Activated CD8-positive, alpha-beta T cell treated with anti-CD3 and anti-CD28 coated beads for 36 hours (primary cell): ENCODE measurements at regions not wholly inside any gene's neighbourhood (a gene's known extent, or its start where the extent isn't known, plus 50 kb on each side); places are given as distances from the start of the nearest gene placed in this dataset.

Experiments used
- ATAC-seq: fragments of 200-7000 bp; cut with Tn5 transposase; one replicate; pipeline ENCODE4 v1.10.0; 2021; ENCODE audit warnings: mild to moderate bottlenecking, moderate library complexity
- CTCF ChIA-PET: fragments of 350-600 bp; sonication (Branson Sonifier 250); formaldehyde crosslinking; loops from one replicate; lab custom pipeline; 2021; ENCODE audit warnings: antibody characterized with exemption; lab: Charles Lee
- POLR2A ChIA-PET: fragments of 350-600 bp; sonication (Branson Sonifier 250); formaldehyde crosslinking; loops from one replicate; lab custom pipeline; 2021; ENCODE audit warnings: antibody characterized with exemption; lab: Charles Lee
- DNase-seq: peaks from one replicate; pipeline ENCODE4 v3.0.0-alpha.2; 2020
- H3K27ac Mint-ChIP-seq: one replicate; pipeline ENCODE4 v1.8.0; 2021; ENCODE audit warnings: mild to moderate bottlenecking, mixed read lengths
- H3K27me3 Mint-ChIP-seq: one replicate; pipeline ENCODE4 v1.8.0; 2021; ENCODE audit warnings: mixed read lengths
- H3K36me3 Mint-ChIP-seq: one replicate; pipeline ENCODE4 v1.8.0; 2021; ENCODE audit warnings: low read depth, mixed read lengths
- H3K4me1 Mint-ChIP-seq: one replicate; pipeline ENCODE4 v1.8.0; 2021; ENCODE audit warnings: low read depth, mixed read lengths
- H3K4me3 Mint-ChIP-seq: one replicate; pipeline ENCODE4 v1.8.0; 2021; ENCODE audit warnings: mild to moderate bottlenecking, moderate library complexity, mixed read lengths
- H3K9me3 Mint-ChIP-seq: one replicate; pipeline ENCODE4 v1.8.0; 2021; ENCODE audit warnings: mixed read lengths
- intact Hi-C: fragments of 100-400 bp; cut with micrococcal nuclease; formaldehyde crosslinking; loops from one replicate; pipeline ENCODE4 v1.10.0; 2022
- TF ChIP-seq, protein P1 (sequence below): fragments of 200-600 bp; IDR thresholded peaks from one replicate; pipeline ENCODE4 v1.8.0; 2022; ENCODE audit warnings: antibody characterized with exemption, mild to moderate bottlenecking

DNA sequence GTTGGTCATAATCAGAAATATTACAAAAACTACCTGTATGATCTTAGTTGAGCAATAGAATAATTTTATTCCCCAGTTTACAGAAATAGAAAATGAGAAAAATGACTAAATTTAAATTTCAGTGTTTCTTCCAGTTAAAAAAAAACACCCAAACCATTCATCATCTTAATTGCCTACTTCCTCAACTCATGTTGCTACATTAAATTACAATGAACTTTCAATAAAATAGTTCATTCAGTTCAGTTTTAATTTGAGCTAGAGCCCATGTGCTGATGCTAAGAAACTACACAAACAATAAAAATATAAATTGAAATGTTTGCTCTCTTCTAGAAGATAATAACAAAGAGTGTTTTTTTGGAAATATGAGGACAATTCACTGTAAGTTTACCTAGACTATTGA, 820.4 kb downstream of the SLITRK6 start:
- TF ChIP-seq, protein P1, sequence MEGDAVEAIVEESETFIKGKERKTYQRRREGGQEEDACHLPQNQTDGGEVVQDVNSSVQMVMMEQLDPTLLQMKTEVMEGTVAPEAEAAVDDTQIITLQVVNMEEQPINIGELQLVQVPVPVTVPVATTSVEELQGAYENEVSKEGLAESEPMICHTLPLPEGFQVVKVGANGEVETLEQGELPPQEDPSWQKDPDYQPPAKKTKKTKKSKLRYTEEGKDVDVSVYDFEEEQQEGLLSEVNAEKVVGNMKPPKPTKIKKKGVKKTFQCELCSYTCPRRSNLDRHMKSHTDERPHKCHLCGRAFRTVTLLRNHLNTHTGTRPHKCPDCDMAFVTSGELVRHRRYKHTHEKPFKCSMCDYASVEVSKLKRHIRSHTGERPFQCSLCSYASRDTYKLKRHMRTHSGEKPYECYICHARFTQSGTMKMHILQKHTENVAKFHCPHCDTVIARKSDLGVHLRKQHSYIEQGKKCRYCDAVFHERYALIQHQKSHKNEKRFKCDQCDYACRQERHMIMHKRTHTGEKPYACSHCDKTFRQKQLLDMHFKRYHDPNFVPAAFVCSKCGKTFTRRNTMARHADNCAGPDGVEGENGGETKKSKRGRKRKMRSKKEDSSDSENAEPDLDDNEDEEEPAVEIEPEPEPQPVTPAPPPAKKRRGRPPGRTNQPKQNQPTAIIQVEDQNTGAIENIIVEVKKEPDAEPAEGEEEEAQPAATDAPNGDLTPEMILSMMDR = no peak
- ATAC-seq = no peak
- no peak overlapping the region for H3K4me3 Mint-ChIP-seq
- intact Hi-C loops = no loop called here
- POLR2A ChIA-PET = no interaction called here
- no peak overlapping the region for H3K27ac Mint-ChIP-seq
- CTCF ChIA-PET = no interaction called here
- H3K36me3 Mint-ChIP-seq = no peaks in the 10 kb centered on the region
- DNase-seq = no peak
- H3K27me3 Mint-ChIP-seq = no peaks in the 10 kb centered on the region
- H3K4me1 Mint-ChIP-seq = no peaks in the 10 kb centered on the region
- H3K9me3 Mint-ChIP-seq = no peaks in the 10 kb centered on the region

DNA sequence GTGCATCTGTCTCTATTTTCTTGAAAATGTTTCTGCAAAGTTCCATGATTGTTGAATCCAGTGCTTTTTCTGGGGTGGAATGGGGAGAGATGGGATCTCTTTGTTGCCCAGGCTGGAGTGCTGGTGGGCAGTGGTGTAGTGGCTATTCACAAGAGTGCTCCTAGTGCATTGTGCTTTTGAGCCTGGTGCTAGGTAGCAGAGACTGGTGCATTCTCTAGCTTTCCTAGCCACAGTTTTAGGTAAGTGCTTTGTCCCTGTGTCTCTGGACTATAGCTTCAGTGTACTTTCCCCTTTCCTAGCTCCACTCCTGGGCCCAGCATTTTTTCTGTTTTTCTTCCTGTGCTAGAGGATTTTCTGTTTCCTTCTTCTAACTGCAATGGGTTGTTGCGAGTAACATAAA, 825.6 kb downstream of the SLITRK6 start:
- ChIA-PET POLR2A (no interaction called here), CTCF (no interaction called here)
- Mint-ChIP-seq H3K36me3 (no peaks in the 10 kb centered on the region), H3K4me1 (no peaks in the 10 kb centered on the region), H3K4me3 (no peak overlapping the region), H3K27me3 (no peaks in the 10 kb centered on the region), H3K9me3 (no peaks in the 10 kb centered on the region), H3K27ac (no peak overlapping the region)
- ATAC-seq = no peak
- intact Hi-C loops = no loop called here
- TF ChIP-seq, protein P1 = no peak
- DNase-seq = no peak

DNA sequence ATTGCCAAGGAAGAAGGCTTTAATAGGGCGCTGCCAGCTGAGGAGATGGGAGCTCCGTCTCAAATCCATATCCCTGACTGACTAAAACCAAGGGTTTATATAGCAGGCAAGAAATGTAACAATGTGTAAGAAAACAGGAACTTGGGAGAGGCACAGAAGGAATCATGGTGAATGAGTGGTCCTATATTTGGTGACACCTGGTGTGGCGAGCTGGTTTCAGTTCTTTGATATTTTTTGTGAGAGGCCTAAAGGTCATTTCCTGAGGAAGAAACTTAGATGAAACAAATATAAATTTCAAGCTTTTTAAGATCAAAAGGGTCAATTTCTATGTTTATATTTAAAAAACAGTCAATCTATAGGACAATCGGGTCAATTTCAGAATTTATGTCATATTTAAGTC, 826.3 kb downstream of the SLITRK6 start:
- Mint-ChIP-seq H3K4me3 (no peak overlapping the region), H3K4me1 (no peaks in the 10 kb centered on the region), H3K36me3 (no peaks in the 10 kb centered on the region), H3K27ac (no peak overlapping the region), H3K27me3 (no peaks in the 10 kb centered on the region), H3K9me3 (no peaks in the 10 kb centered on the region)
- intact Hi-C loops = no loop called here
- TF ChIP-seq, protein P1 = no peak
- no peak for ATAC-seq
- no peak for DNase-seq
- ChIA-PET CTCF (no interaction called here), POLR2A (no interaction called here)

DNA sequence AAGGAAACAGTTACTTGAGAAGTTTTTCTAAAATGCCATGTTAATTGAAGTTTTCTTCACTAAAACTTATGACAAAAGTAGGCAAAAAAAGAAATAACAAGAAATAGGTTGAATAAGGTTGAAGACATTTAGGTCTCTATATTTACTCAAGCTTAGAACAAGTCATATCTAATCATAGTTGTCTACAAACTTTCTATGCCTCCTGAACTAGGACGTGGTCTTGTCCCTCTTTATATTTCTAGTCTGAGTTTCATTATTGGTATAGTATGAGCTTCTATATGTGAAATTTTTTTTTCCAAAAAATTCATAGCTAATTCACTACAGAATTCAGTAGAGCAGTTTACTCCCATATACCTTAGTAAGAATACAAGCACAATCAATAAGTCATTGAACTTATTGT, 836.4 kb downstream of the SLITRK6 start:
- TF ChIP-seq, protein P1 = no peak

DNA sequence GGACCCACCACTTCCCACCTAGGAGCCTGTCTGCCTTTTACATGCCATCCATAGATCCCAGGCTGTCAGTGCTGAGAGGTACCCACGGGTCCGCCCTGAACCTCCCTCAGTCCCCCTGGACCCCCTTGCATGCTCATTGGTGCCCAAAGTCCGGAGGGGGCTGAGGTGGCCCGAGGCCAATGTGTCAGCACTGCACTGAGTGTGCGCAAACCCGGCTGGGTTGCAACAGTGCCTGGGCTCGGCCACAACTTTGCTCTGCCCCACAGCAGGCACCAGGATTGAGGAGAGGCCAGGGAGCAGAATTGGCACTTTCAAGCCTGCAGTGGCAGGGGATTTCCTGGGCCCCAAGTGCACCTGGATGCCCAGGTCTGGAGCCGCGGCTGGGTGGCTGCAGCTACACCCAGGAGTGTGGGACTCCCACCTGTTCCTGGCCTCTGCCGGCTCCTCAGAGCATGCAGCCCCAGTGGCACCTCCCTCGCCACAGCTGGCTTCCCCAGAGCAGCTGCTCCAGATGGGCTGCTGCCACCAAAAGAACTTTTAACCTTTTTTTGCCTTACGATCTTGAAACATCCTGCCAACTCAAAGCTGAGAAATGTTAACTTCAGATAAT, 837.0 kb downstream of the SLITRK6 start:
- ChIA-PET CTCF (interaction anchor here (0.6 kb wide), 1 partner anchor 38 kb away, joined by 3 read pairs; no protein-coding TSS in a partner anchor), POLR2A (no interaction called here)
- no peak overlapping the region for H3K4me3 Mint-ChIP-seq
- no peaks in the 10 kb centered on the region for H3K27me3 Mint-ChIP-seq
- no peak for ATAC-seq
- no peaks in the 10 kb centered on the region for H3K4me1 Mint-ChIP-seq
- H3K27ac Mint-ChIP-seq = no peak overlapping the region
- TF ChIP-seq, protein P1 = no peak
- intact Hi-C loops = no loop called here
- no peaks in the 10 kb centered on the region for H3K36me3 Mint-ChIP-seq
- no peaks in the 10 kb centered on the region for H3K9me3 Mint-ChIP-seq
- no peak for DNase-seq

More for the DNA sequence above, 836.4 kb downstream of the SLITRK6 start:
- Mint-ChIP-seq H3K27ac (no peak overlapping the region), H3K9me3 (no peaks in the 10 kb centered on the region), H3K27me3 (no peaks in the 10 kb centered on the region), H3K4me1 (no peaks in the 10 kb centered on the region), H3K4me3 (no peak overlapping the region), H3K36me3 (no peaks in the 10 kb centered on the region)
- intact Hi-C loops = no loop called here
- ATAC-seq (no peak), DNase-seq (no peak)
- POLR2A ChIA-PET = no interaction called here
- CTCF ChIA-PET = interaction anchor here (0.6 kb wide), 1 partner anchor 38 kb away, joined by 3 read pairs; no protein-coding TSS in a partner anchor
